Erythroblast (primary cell): ENCODE measurements at regions not wholly inside any gene's neighbourhood (a gene's known extent, or its start where the extent isn't known, plus 50 kb on each side); places are given as distances from the start of the nearest gene placed in this dataset.

Source experiments
- GATA1 ChIP-seq: IDR thresholded peaks from 2 replicates; pipeline ENCODE4 v1.6.1; 2011; ENCODE audit warnings: low read depth, mild to moderate bottlenecking, control low read depth, low read length, moderate library complexity
- POLR2A ChIP-seq: IDR thresholded peaks from 2 replicates; pipeline ENCODE4 v1.6.1; 2011; ENCODE audit warnings: mild to moderate bottlenecking, low read length

GRCh38 chr6:135617222-135617621 lies 119.7 kb upstream of the AHI1 start:
- TF ChIP-seq POLR2A (no peak), GATA1 (no peak)
